GM20000 (cell line): ENCODE measurements at regions not wholly inside any gene's neighbourhood (a gene's known extent, or its start where the extent isn't known, plus 50 kb on each side); places are given as distances from the start of the nearest gene placed in this dataset.
A peak's percentile ranks its signal among the peaks of the same experiment; 100 is the strongest.

Experiments
- DNase-seq: peaks from one replicate; pipeline ENCODE4 v3.0.0; 2012; ENCODE audit warnings: low spot score
- TF ChIP-seq, protein P1 (sequence below): IDR thresholded peaks from 2 replicates; pipeline ENCODE4 v1.5.1; 2012; ENCODE audit warnings: mild to moderate bottlenecking, control low read depth; ENCODE audit errors: extremely low read depth, missing control alignments

DNA sequence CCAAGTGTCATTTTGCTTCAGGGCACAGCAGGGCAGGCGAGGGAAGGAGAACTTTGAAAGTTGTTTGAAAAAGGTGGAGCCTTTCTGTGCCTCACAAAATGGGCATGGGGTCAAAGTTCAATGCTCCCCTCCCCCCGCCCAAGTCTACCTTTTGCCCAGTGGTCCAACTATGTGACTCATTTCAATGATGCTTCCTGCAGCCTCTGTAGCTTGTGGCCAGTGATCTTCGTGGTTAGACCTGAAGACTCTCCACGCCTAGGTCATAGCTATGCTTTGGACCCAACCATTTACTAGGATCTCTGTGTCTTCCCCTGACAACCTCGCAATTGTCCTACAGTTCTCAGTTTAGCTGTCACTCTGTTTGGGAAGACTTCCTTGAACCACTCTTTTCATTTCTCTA is 280.3 kb upstream of the GJB5 start:
- TF ChIP-seq, protein P1, sequence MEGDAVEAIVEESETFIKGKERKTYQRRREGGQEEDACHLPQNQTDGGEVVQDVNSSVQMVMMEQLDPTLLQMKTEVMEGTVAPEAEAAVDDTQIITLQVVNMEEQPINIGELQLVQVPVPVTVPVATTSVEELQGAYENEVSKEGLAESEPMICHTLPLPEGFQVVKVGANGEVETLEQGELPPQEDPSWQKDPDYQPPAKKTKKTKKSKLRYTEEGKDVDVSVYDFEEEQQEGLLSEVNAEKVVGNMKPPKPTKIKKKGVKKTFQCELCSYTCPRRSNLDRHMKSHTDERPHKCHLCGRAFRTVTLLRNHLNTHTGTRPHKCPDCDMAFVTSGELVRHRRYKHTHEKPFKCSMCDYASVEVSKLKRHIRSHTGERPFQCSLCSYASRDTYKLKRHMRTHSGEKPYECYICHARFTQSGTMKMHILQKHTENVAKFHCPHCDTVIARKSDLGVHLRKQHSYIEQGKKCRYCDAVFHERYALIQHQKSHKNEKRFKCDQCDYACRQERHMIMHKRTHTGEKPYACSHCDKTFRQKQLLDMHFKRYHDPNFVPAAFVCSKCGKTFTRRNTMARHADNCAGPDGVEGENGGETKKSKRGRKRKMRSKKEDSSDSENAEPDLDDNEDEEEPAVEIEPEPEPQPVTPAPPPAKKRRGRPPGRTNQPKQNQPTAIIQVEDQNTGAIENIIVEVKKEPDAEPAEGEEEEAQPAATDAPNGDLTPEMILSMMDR = no peak
- no peak for DNase-seq

DNA sequence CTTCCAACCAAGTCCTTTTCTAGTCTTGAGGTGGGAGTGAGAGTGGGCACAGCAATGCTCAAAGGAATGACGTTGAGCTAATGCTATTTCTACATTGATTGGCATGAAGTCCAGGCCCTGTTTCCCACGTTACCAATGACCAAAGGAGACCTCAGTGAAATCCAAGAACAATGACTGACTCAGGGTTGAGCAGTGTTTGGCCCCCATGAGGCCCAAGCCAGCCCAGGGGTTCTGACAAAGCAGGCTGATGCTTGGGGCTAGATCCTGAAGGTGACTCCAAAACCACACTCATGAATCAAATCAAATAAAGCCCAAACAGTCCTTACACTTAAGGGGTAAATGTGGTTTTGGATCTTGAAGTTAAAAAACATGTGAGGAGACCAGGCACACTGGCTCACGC is 278.5 kb upstream of the GJB5 start:
- TF ChIP-seq, protein P1 = no peak
- DNase-seq = no peak

DNA sequence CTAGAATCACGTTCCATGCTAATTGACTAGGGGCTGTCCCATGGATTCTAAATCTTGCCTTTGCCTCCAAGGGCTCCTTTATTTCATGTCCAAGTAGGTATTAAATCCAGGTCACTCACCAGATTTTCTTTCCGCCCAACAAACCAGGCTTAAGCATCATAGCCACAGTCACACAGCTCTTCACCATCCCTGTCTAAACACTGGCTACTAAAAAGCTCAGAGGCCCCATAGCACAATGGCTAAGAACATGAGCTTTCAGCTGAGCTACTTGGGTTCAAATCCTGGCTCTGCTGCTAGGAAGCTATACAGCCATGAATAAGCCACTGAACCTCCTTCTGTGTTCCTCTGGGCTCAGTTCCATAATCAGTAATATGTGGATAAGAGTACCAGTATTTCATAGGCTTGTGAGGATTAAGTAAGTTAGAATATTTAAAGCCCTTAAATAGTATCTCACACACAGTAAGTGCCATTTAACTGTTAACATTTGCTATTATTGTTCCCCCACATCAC is 277.2 kb upstream of the GJB5 start:
- no peak for DNase-seq
- TF ChIP-seq, protein P1 = no peak

DNA sequence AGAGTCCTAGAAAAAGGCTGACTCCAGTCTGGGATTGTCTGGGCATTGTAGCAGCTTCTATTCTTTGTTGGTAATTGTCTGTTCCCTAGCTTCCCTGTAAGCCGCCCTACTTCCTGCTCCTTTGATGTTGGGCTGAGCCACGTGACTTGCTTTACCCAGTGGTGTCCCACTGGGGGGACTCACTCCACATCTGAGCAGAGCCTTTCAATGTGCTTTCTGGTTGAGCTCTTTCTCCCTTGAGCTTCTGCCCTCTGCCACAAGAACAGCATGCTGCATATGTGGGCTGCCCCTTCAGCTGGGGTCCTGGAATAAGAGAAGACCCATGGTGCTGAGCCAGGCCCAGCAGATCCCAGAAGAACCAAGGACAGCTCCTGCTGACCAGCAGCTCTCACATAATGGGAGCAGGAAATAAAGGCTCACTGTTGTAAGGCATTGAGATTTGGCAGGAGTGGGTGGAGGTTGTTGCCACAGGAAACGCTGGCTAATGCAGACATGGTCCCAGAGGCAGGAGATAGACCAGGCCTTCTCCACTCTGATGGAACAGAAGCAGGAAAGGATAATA is 276.3 kb upstream of the GJB5 start:
- TF ChIP-seq, protein P1 = no peak
- DNase-seq = no peak

DNA sequence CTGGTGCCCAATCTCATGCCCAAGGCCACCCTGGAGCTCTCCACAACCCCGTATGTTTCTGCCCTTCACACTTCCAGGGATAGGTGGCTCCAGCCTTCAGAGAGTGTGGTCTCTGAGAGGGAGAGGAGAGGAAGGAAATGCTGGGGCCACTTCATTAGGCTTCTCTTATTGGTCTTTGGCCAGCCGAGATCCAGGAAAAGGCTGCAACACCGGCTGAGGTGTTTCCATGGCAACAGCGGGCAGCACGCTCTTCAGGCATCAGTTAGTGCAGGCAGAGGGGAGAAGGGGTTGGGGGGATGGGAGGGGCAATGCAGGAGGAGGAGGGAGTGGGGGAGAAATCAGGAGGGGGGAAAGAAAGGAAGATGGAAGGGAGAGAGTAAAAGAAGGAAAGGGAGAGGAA is 275.1 kb upstream of the GJB5 start:
- no peak for DNase-seq
- TF ChIP-seq, protein P1 = no peak

DNA sequence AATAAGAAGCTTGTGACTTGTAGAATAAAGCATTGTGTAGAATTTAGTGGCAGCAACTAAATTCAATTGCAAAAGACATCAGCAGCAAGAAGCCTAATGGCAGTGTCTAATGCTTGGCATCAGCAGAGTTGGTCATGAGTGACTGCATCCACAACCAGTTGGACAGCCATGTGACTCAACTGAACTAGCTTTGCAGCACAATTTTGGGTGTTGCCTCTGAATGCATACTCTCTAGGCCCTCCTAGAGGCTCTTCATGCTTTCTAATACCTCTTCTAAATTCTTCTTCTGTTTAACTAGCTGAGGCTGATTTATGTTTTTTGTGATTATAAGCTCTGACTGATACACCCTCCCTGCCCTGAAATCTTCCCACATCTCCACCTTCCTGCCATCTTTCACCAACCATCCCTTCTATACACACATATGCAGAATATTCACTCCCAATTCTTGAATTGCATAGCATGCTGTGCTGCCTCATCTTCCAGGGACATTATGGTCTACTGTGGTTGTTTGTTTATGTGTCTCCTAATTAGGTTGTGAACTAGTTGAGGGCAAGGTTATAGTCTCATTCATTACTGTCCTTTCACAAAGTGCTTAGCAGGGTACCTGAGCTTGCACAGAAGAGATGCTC is 266.7 kb upstream of the GJB5 start:
- TF ChIP-seq, protein P1 = no peak
- DNase-seq = no peak

DNA sequence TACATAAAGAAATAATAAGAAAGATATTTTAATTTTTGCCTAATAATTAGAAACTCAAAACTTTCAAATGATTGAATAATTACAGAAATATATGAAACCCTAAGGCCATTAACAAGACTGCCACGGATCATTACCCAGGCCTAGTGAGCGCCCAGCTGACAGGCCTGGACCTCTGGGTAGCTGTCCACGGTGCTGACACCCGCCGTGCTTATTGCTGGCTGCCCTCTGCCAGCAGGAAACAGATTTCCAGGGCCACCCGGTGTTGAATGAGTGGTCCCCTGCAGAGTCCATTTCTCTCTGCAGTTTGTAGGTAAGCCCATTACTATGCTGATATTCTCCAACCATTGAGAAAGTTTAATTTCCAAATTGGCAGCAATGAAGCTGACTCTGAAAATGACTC is 254.4 kb upstream of the GJB5 start:
- peak; percentile 29 for DNase-seq
- TF ChIP-seq, protein P1 = no peak
